ENCODE measurements at regions not wholly inside any gene's neighbourhood (a gene's known extent, or its start where the extent isn't known, plus 50 kb on each side); places are given as distances from the start of the nearest gene placed in this dataset.

DNA sequence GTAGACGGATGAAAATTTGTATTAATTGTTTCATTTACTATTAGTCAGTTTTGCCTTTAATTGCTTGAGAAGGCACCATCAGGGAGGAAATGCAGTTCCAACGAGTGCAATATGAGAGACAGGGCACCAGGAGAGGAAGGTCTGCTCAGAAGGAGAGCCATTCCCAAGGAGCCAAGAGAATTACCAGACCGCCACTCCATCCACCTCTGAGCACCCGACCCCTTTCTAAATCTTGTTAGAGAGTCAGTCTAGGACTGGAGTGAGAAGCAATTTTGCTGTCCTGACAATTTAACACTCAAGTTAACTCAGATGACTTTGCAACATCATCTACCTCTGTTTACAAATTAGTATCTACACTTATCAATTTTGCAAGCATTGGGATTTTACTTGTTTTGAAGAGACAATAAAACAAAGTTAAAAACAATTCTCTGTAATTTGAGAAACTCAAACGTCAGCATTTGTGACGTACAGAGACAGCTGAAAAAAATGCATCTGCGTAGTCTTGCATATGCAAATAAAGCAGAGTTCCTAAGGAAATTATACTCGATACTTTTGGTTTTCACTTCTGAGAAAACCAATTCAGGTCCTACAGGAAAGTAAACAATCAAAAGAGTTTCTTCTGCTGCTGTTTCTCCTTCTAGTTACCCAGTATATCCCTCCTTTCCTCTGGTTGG is 1704.7 kb upstream of the TENM3 start:
- in situ Hi-C loops (cut with HindIII; ENCODE audit: extremely low pct_ligation_motif_present, low pct_unique_long_range_greater_than_20kb): no loop called here
- ATAC-seq (no peak), FAIRE-seq (no peak), DNase-seq (ENCODE audit: low spot score) (no peak)
- intact Hi-C loops (cut with micrococcal nuclease; ENCODE audit: unreplicated experiment): no loop called here
- H3K9me3 ChIP-seq (ENCODE audit: low read length): no peaks in the 10 kb centered on the region
- POLR2A ChIA-PET: no interaction called here
- no TSS peak for BruUV-seq (replicated peaks)
- no peaks in the 10 kb centered on the region for H3K4me1 ChIP-seq (ENCODE audit: insufficient read depth, low read length)
- H3K4me2 ChIP-seq (ENCODE audit: low read depth, low read length): no peak overlapping the region
- H3K27ac ChIP-seq (ENCODE audit: extremely low read length, insufficient read depth, low read length): no peak overlapping the region
- H3K9ac ChIP-seq (ENCODE audit: insufficient read depth, low read depth, low read length): no peak overlapping the region
- H2AFZ ChIP-seq (ENCODE audit: low read length): no peak overlapping the region
- H3K27me3 ChIP-seq (ENCODE audit: control insufficient read depth in 1 of 2, insufficient read depth in 2 of 2, low read length in 2 of 2): no peaks in the 10 kb centered on the region
- WGBS (ENCODE audit: low lambda C conversion rate): 1% methylated on average over 8 of the region's 8 CpGs
- TF ChIP-seq SETDB1 (CRISPR knock-in tag; IDR thresholded peaks at IDR 0.05; ENCODE audit: borderline replicate concordance): no peak
- TF ChIP-seq CREB1 (IDR thresholded peaks at IDR 0.05): 0 out of 2 replicates have a peak, but pooled peaks have one; percentile 11
- no peak for TF ChIP-seq CREB1 (CRISPR knock-in tag; IDR thresholded peaks at IDR 0.05)
- TF ChIP-seq ZKSCAN5 (CRISPR knock-in tag; IDR thresholded peaks at IDR 0.05): no peak
- TF ChIP-seq NAIF1 (CRISPR knock-in tag; IDR thresholded peaks at IDR 0.05; ENCODE audit: borderline replicate concordance): no peak
- no peak for TF ChIP-seq HNRNPL (IDR thresholded peaks at IDR 0.05; ENCODE audit: low read depth, low read length)
- TF ChIP-seq ZNF580 (CRISPR knock-in tag; IDR thresholded peaks at IDR 0.05; ENCODE audit: borderline replicate concordance, low read depth): no peak
- TF ChIP-seq ZNF136 (CRISPR knock-in tag; IDR thresholded peaks at IDR 0.05; ENCODE audit: low read depth): no peak
- no peak for TF ChIP-seq ZKSCAN8 (CRISPR knock-in tag; IDR thresholded peaks at IDR 0.05; ENCODE audit: borderline replicate concordance)
- TF ChIP-seq BORCS8-MEF2B (CRISPR knock-in tag; IDR thresholded peaks at IDR 0.05): no peak
- peak; percentile 87 for TF ChIP-seq MAFF (IDR thresholded peaks at IDR 0.05; ENCODE audit: low read depth, low read length)
- TF ChIP-seq, protein P1, sequence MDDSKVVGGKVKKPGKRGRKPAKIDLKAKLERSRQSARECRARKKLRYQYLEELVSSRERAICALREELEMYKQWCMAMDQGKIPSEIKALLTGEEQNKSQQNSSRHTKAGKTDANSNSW (CRISPR knock-in tag; IDR thresholded peaks at IDR 0.05; ENCODE audit: borderline replicate concordance): no peak
- no peak for TF ChIP-seq HNF4G (IDR thresholded peaks at IDR 0.05; ENCODE audit: borderline replicate concordance, low read depth, low read length)
- no peak for TF ChIP-seq HNF4G (CRISPR knock-in tag; IDR thresholded peaks at IDR 0.05; ENCODE audit: borderline replicate concordance, low read depth)
- peak; percentile 70 to 90 for TF ChIP-seq MAFK (conservative IDR thresholded peaks at IDR 0.05 in 1 of 2, IDR thresholded peaks at IDR 0.05 in 1 of 2; ENCODE audit: low read length in 2 of 2)
- no peaks in the 10 kb centered on the region for H4K20me1 ChIP-seq (ENCODE audit: insufficient read depth, low read length)
- CTCF ChIA-PET (ENCODE audit: low intra/inter-chr PET ratio, low total read pairs): no interaction called here
- no peaks in the 10 kb centered on the region for H3K36me3 ChIP-seq (replicated peaks in 1 of 2; ENCODE audit: control insufficient read depth in 1 of 2, insufficient read depth in 2 of 2, low read length in 2 of 2)
- H3K79me2 ChIP-seq (ENCODE audit: insufficient read depth, low read length): no peaks in the 10 kb centered on the region
- H3K4me3 ChIP-seq (replicated peaks in 1 of 3; ENCODE audit: insufficient read depth in 1 of 3, low read depth in 2 of 3, low read length in 3 of 3): no peak overlapping the region

Measured in HepG2 (cell line).